ENCODE measurements at regions not wholly inside any gene's neighbourhood (a gene's known extent, or its start where the extent isn't known, plus 50 kb on each side); places are given as distances from the start of the nearest gene placed in this dataset.

- DNase-seq (ENCODE audit: low read depth) = no peak
Observed at GRCh38 chr21:16013570-16013969, 283.8 kb downstream of the USP25 start.

- DNase-seq (ENCODE audit: low read depth) = no peak
Observed at GRCh38 chr21:16020878-16021277, 291.1 kb downstream of the USP25 start.

GRCh38 chr21:16022116-16022515 lies 292.3 kb downstream of the USP25 start:
- no peak for DNase-seq (ENCODE audit: low read depth)

GRCh38 chr21:16022921-16023320 lies 293.1 kb downstream of the USP25 start:
- no peak for DNase-seq (ENCODE audit: low read depth)

- no peak for DNase-seq (ENCODE audit: low read depth)
Observed at GRCh38 chr21:16028142-16028541, 298.4 kb downstream of the USP25 start.

GRCh38 chr21:16028941-16029464 lies 299.2 kb downstream of the USP25 start:
- no peak for DNase-seq (ENCODE audit: low read depth)

- DNase-seq (ENCODE audit: low read depth) = no peak
Observed at GRCh38 chr21:16033193-16033592, 303.4 kb downstream of the USP25 start.

GRCh38 chr21:16034446-16035190 lies 304.8 kb downstream of the USP25 start:
- no peak for DNase-seq (ENCODE audit: low read depth)

GRCh38 chr21:16037421-16037955 lies 307.7 kb downstream of the USP25 start:
- DNase-seq (ENCODE audit: low read depth) = no peak

GRCh38 chr21:16040601-16041000 lies 310.8 kb downstream of the USP25 start:
- DNase-seq (ENCODE audit: low read depth) = no peak

GRCh38 chr21:16044676-16045075 lies 314.9 kb downstream of the USP25 start:
- no peak for DNase-seq (ENCODE audit: low read depth)

GRCh38 chr21:16046656-16047330 lies 317.0 kb downstream of the USP25 start:
- no peak for DNase-seq (ENCODE audit: low read depth)

- no peak for DNase-seq (ENCODE audit: low read depth)
Observed at GRCh38 chr21:16047904-16048303, 318.1 kb downstream of the USP25 start.

- no peak for DNase-seq (ENCODE audit: low read depth)
Observed at GRCh38 chr21:16055014-16055413, 325.2 kb downstream of the USP25 start.

- DNase-seq (ENCODE audit: low read depth) = no peak
Observed at GRCh38 chr21:16058896-16059295, 329.1 kb downstream of the USP25 start.

- DNase-seq (ENCODE audit: low read depth) = no peak
Observed at GRCh38 chr21:16059981-16060380, 330.2 kb downstream of the USP25 start.

- no peak for DNase-seq (ENCODE audit: low read depth)
Observed at GRCh38 chr21:16061194-16061593, 331.4 kb downstream of the USP25 start.

- no peak for DNase-seq (ENCODE audit: low read depth)
Observed at GRCh38 chr21:16069178-16070112, 339.7 kb downstream of the USP25 start.

- no peak for DNase-seq (ENCODE audit: low read depth)
Observed at GRCh38 chr21:16070207-16070651, 340.4 kb downstream of the USP25 start.

GRCh38 chr21:16071092-16071491 lies 341.3 kb downstream of the USP25 start:
- DNase-seq (ENCODE audit: low read depth) = no peak

- no peak for DNase-seq (ENCODE audit: low read depth)
Observed at GRCh38 chr21:16071761-16072160, 342.0 kb downstream of the USP25 start.

GRCh38 chr21:16072221-16072620 lies 342.4 kb downstream of the USP25 start:
- DNase-seq (ENCODE audit: low read depth) = no peak

All from activated T-cell treated with anti-CD3 and anti-CD28 coated beads for 24 hours (primary cell).